HG03196 (cell line): ENCODE measurements at regions not wholly inside any gene's neighbourhood (a gene's known extent, or its start where the extent isn't known, plus 50 kb on each side); places are given as distances from the start of the nearest gene placed in this dataset.

Experiments used
- ATAC-seq: cut with Tn5 transposase; IDR thresholded peaks from one replicate; pipeline ENCODE4 v1.9.1; 2021; ENCODE audit not compliant: unreplicated experiment

DNA sequence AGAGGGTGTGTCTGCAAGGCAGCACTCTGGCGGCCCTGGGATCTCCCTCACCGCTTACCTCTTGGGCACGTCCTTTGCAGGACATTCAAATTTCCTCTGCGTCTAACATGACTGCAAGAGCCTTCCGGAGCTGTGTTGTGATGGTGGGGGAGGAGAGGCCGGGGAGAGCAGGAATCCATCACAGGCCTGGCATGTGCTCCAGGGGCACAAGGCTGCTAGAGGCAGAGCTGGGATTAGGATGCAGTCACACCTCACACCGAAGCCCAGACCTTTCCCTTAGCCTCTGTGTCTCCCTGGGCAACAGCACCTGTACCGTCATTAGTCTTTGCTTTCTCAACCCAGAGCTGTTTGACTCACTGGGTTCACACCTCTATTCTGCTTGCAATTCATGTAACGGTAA lies 111.3 kb downstream of the CMPK2 start:
- no peak for ATAC-seq

DNA sequence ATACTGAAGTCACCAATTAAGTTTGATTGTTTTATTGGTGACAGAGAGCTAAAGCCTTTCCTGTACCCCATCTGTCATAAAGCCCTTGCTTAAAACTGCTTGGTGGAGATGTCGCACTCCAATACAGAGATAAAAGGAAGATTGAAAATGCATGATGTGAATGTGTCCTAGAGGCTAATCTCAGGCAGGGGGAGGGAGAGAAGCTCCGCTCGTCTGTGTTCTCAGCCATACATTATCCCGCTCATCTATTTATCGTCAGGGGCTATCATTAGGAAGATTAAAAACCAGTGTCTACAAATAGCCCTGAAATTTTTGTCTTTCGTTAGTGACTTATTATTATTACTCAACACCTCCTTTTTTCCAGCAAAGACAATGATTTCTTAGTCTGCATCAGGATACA lies 110.3 kb downstream of the CMPK2 start:
- no peak for ATAC-seq

DNA sequence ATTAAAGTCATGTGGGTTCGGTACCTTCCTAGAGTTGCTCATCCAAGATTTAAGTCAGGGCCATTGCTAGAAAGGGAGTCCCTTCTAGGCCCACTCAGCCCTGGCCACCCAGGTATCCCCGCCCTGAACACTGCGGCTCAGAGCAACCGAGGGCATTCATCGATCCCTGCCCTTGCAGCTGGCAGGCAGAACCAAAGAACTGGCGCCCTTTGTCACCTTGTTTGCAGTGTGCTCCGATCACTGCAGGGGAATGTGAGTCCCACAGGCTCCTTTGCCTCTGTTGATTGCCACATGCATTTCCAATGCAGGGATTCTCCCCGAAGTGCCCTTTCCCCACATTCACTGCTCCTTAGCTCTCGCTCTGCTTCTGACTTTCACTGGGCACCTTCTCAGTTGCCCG lies 108.5 kb downstream of the CMPK2 start:
- ATAC-seq: no peak

DNA sequence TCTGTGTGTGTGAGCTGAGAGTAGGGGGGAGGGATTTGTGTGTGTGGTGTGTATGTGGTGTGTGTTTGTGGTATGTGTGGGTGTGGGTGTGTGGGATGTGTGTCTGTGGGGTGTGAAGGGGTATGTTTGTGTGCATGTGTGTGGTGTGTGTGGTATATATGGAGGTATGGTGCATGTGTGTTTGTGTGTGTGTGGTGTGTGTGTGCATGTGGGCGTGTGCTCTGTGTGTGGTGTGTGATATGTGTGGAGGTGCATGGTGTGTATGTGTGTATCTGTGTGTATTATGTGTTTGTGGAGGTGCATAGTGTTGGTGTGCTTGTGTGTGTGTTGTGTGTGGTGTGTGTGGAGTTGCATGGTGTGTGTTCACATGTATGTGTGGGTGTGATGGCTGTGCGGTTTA lies 106.0 kb downstream of the CMPK2 start:
- ATAC-seq: no peak

DNA sequence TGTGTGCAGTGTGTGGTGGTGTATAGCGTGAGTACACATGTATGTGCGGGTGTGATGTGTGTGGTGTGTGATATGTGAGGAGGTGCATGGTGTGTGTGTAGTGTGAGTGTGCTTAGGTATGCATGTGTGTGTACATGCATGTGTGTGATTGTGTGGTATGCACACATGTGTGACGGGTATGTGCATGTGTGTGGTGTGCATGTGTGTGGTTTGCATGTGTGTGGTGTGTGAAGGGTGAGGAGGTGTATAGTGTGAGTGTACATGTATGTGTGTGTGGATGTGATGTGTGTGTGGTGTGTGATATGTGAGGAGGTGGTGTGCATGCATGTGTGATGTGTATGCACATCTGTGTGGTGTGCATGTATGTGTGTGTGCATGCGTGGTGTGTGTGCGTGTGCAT lies 105.6 kb downstream of the CMPK2 start:
- no peak for ATAC-seq

DNA sequence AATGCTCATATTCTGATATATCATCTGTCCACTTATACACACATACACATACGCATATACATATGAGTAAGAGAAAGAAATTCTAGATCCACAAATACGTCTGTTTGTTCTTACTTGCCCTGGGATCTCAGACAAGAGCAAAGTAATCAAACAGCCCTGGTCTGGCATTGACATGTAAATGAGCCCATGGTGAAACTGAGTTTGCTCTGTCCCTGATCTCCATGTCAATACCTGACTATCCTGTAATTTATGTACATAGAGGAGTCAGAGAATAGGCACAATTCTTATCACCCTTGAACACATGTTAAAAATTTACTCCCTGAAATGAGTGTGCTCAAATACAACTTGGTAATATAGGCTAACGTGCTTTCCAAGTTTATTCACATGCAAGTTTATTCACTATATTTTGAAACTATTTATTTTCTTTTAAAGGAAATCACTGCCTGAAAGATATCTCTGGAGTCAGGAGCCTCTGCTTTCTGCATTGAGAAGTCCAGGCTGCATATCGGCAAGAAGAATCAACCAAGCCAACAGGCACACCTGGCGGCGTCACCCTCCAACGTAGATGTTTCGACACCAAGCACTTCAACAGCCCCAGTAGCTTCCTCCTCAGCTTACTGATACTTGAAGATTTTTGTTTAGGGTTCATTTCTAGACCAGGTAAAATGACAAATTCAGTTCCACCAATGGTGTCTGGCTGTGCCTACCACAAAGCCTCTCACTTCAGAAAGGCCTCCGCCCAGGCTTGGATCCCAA lies 100.6 kb downstream of the CMPK2 start:
- no peak for ATAC-seq

DNA sequence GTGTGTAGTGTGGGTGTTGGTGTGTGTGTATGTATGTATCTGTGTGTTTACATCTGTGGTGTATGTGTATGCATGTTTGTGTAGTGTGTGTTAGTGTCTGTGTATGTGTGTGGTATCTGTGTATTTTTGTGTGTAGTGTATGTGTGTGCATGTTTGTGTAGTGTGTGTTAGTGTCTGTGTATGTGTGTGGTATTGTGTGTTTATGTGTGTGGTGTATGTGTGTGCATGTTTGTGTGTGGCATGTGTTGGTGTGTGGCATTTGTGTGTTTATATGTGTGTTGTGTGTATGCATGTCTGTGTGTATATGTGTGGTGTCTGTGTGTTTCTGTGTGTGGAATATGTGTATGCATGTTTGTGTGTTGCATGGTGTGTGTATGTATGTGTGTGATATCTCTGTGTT lies 96.4 kb downstream of the CMPK2 start:
- ATAC-seq: no peak

DNA sequence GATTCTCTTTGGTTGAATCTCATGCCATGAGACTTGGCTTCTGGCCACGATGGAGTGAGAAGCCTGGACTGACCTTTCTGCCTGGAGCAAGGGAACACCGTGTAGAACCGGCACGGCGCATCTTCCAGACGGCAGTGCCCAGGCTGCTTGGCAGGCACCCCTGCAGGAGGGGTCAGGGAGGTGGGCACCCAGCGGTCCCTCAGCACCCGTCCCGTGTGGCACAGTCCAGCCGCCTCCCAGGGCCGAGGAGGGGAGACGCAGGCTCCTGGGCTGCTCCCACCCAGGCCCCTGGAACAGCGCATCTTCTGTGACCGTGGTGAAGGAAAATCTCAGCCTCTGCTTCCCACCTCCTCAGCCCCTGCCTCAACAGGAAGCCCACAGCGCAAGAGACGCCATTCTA lies 95.7 kb downstream of the CMPK2 start:
- ATAC-seq: no peak

DNA sequence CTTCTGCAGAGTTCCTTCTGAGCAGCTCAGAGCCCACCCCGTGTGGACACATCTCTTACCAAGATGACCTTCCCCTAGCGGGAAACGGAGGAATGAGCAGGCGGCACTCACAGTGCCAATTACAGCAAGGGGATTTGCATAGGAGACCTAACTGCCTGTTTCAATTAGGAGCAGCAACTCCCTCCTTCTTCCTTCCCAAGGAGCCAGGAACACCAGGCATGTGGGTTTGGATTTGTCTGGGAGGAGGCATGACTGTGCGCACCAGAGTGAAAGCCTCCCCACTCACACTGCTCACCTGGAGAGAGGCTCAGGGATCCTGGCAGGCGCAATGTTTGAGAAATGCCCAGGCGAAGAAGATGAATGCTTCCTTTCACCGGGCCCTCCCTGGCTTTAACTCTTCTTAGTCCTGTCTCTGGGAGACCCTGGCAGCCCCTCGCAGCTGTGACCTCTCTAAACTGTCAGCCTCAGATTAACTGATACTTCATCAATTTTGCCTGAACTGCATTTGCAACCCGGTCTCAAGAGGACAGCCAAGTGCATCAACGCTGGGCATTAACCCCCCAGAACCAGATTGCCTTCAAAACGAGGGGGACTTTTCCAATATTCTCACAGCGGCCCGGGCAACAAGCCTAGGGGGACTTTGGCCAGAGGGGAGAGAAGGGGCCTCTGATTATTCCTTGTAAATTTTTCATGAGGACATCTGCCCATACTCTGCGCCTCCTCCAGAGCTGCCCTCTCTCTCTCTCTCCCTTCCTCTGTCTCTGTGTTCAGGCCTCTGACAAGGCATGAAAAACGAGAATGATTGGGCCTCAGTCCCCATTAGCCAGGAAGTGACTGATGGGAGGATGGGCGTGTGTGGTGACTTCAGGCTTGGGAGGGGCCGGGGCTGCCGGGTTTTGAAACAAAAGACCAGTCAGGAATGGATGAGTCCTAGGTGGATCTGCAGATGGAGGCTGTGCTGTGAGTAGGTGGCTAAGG lies 93.8 kb downstream of the CMPK2 start:
- no peak for ATAC-seq

DNA sequence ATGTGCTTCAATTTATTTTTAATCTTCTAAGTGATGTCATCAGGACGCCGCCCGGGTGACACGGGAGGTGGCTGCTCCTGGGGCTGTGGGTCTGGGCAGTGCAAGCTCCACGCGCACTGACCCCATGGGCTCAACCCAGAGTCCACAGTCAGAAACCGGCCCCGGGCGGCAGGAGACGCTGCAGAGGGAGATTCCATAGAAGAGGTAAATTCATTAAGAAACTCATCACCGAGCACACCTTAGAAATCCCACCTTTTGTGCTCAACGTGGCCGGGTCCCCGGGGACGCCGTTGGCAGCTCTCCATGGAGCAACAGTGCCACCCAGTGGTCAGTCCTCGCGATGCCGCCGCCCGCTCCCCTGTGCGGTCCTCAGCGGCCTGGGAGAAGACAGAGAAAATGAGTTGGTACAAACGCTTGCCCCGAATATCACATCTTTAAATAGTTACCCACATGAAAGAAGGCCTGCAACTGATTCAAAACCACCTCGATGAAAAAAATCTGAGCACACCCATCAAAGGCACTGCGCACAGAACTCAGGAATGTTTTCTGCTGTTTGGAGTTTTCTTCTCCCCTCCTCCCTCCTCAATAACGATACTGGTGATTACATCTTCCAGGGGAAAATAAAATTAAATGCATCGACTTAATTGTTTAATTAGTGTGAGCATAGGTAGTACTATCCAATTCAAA lies 92.6 kb downstream of the CMPK2 start:
- peak; percentile 89 for ATAC-seq

DNA sequence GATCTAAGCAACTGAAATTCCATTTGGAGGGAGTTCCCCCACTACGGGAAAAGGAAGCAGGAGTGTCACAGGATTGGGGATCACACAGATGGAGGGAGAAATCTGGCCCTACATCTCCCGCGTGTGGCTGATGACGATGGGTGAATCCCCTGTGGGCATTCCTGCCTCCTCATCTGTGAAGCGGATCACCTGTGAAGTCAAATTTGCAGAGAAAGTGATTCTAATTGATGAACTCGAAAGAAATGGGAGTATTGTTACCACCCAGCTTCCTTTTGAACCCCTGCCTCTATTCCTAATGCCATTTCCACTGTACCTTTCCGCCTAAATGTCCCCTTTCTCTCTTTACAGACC lies 92.0 kb downstream of the CMPK2 start:
- no peak for ATAC-seq

DNA sequence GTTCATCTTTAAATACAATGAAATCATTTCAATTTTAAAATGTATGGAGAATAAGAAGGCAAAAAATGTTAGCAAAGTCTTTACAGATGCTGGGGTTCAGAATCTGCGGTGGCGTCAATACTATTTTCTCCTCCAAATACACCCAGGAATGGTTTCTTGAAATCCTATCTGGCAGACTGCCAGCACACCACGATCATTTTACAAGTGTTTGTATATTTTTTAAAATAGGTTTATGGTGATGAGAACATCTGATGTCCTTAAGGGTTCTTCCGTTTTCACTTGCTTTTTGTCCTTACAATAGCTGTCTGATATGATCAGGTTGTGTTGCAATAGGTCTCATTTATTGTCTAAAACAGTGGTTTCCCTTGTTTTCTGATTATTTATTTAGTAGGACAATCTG lies 89.6 kb downstream of the CMPK2 start:
- no peak for ATAC-seq

DNA sequence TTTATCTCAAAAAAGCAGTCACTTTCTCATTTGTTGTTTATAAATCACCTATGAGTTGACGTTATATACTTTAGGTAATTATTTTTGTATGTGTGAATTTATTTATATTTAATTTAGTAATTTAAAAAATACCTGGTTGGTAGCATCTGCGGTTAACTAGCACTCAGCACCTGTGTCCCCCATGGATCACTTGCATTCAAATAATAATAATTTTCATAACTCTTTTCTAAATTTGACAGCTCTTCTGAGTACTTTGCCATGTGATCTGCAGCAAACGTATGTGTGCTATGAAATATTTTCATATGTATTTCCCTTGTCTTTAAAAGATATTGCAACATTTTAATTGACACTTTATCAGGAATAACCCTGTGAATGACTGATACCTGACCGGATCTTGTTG lies 88.1 kb downstream of the CMPK2 start:
- ATAC-seq: no peak

DNA sequence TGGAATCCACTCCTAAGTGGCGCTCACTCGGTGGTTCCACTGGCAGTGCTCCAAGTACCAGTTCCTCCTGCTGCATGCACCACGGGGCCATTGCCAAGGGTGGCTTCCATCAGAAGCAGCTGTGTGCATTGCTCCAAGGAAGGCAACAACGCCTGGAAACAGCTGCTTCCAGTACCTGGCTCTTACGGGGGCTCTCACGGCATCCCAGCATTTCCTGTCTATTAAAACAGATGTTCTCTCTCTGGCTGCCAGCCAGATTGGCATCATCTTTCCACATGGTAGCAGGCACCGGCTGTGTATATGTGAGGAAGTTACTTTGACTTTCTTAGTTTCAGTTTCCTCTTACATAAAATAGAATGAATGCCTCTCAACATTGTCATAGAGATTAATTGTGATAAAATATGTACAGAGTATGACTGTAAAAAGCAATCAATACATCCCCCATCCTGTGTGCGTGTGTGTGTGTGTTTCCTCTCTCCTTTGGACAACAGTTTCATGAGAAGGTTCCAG lies 84.9 kb downstream of the CMPK2 start:
- peak; percentile 74 for ATAC-seq

DNA sequence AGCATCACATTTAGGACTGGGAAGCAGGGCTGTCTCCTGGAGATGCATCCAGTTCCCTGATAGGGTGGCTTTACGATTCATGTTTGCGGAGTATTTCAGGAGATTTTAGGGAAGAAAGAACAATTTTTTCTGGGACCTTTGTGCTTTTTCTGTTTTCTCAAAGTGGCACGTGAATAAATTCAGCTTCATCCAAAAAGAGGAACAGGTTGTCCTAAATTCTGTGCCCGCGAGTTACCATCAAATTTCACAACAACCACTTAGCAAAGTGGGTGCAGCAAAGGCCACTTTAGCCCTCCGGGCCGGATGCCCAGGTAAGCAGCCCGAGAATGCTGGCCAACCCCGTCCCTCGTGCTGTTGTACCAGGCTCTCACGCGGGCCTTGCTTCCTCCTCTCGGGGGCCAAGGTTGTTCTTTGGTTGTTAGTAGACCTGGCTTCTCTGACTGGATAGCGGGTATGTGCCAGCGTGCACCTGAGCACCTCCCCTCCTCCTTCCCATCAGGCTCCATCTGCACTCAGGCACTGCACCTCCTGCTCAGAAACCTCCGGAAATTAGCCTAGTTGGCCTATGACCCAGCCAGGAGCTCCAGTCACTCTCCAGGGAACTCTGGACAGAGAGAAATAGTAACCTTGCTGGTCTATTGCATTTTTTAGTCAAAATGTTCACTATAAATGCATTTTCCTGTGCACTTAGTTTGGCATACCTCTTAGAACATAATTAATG lies 83.0 kb downstream of the CMPK2 start:
- no peak for ATAC-seq

DNA sequence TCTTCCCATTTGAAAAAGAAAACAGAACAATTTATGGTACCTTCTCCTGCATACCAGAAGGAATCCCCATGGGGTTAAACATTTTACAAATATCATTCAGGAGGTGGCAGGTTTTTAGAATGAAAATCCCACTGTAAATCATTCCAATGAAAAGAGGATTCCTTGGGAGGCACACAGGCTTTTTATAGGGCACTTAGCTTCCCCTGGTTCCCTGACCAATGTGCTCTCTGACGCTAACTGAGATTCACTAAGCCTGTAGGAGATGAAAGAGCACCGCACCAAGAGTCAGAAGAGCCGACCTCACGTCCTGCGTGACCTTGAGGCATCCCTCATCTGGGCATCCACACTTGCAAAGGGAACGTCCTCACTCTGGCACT lies 82.5 kb downstream of the CMPK2 start:
- ATAC-seq: no peak

DNA sequence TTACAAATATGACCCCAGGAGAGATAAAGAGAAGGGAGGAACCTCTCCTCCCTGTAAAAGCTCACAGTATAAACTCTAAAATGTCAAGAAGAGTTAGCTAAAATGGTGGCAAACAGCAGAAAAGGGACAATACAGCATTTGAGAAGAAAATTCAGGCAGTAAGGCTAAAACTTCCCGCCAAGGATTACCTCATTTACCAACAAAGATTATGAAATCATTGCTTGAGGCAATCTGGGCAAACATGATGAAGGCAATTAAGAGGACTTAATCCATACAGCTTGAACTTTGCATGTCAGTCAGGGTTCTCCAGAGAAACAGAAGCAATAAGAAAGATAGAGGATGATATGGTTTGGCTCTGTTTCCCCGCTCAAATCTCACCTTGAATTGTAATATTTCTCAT lies 81.4 kb downstream of the CMPK2 start:
- no peak for ATAC-seq

DNA sequence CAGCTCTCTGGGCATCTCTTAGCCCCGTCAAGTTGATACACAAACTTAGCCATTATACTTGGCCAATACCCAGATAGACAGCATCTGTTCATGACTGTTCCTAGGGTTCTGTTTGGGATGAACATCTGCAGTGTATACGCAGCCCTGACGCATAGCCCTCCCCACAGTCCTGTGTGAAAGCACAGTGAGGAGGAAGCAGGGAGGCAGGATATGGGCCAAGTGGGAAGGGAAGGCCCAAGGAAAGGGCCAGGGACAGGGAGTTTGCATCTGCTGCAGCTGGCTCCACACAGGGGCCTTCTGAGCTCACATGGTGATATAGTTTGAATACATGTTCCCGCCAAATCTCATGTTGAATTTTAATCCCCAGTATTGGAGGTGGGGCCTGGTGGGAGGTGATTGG lies 80.2 kb downstream of the CMPK2 start:
- no peak for ATAC-seq

DNA sequence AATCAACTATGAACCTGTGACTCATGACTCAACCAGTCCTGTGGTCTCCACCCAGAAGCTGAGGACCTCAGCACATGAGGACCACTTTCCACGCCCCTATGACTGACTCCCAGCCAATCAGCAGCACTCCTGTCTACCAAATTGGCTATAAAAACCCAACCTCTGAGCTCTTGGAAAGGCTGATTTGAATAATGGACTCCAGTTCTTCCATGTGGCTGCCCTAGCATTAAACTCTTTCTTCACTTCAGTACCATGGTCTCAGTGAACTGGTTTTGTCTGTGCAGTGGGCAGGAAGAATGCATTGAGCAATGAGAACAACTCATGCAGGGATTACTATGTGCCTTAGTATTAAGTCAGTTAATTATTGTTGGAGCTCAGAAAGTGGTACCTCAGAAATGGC lies 78.3 kb downstream of the CMPK2 start:
- no peak for ATAC-seq

DNA sequence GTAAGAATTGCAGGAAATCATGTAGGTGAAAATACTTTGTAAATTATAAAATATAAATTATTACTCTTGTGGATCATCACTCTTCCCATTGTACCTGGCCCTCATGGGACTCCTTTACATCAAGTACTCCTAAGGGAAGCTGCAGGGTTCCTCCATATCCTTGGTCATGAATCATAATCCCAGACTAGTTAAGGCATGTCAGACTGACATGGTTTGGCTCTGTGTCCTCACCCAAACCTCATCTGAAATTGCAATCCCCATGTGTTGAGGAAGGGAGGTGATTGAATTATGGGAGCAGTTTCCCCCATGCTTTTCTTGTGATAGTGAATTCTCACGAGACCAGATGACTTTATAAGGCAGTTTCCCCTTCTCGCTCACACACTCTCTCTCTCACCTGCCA lies 77.1 kb downstream of the CMPK2 start:
- ATAC-seq: no peak

DNA sequence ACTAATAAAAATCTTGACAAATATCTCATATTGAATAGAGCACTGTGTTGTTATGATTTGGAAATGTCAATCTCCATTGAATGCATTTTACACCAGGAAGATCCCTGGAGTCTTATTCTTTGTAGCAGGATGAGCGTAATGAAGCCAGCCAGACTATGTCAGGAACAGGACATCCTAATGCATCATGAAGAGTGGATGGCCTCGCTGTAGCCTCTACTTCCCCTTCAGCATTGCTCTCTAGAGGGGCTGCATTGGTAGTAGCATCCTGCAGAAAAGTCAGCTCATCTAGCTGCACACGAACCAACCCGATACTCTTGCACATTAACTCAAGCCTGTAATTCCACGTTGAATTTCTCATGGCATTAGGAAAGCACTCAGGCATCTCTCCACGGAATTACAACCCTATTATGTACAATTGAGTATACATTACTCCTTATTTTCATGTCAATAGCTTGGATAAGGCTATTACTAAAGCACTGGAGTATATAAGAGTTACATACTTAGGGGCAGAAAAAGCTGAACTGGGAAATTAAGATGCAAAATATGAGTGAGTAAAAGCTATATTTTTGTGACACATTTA lies 76.1 kb downstream of the CMPK2 start:
- ATAC-seq: no peak
